ENCODE measurements at regions not wholly inside any gene's neighbourhood (a gene's known extent, or its start where the extent isn't known, plus 50 kb on each side); places are given as distances from the start of the nearest gene placed in this dataset.

- no peaks in the 10 kb centered on the region for H3K27me3 ChIP-seq (replicated peaks in 1 of 4; ENCODE audit: control insufficient read depth in 3 of 4, extremely low read depth in 1 of 4, insufficient read depth in 3 of 4, low read length in 3 of 4)
- no peak overlapping the region for H2BK120ac ChIP-seq (replicated peaks; ENCODE audit: low read depth, low read length)
- no peak overlapping the region for H3K9ac ChIP-seq (replicated peaks in 1 of 4; ENCODE audit: extremely low read depth in 1 of 4, low read depth in 3 of 4, low read length in 3 of 4)
- no peak overlapping the region for H3K14ac ChIP-seq (ENCODE audit: insufficient read length)
- no peak overlapping the region for H4K91ac ChIP-seq (replicated peaks; ENCODE audit: insufficient read length, low read length)
- FAIRE-seq (no peak), DNase-seq (ENCODE audit: low read depth in 1 of 2, low spot score in 2 of 2) (no peak)
- no peak overlapping the region for H2BK20ac ChIP-seq (ENCODE audit: low read length)
- no peak overlapping the region for H3K23ac ChIP-seq (ENCODE audit: insufficient read length)
- no peaks in the 10 kb centered on the region for H3K79me2 ChIP-seq (ENCODE audit: control insufficient read depth in 1 of 2, insufficient read depth in 2 of 2, low read length in 2 of 2)
- H3K4me2 ChIP-seq (ENCODE audit: insufficient read depth in 1 of 2, low read depth in 2 of 2, low read length in 2 of 2), result no peak overlapping the region
- 84% methylated on average over 2 of the region's 2 CpGs; no CpG with 5 or more reads in 1 of the 2 experiments for WGBS, 2 experiments (ENCODE audit: extremely low coverage in 1 of 2, insufficient coverage in 1 of 2, insufficient read length in 1 of 2, insufficient replicate concordance in 2 of 2, low coverage in 1 of 2, low lambda C conversion rate in 2 of 2, missing lambda C conversion rate in 1 of 2)
- no peaks in the 10 kb centered on the region for H4K20me1 ChIP-seq (replicated peaks in 1 of 2; ENCODE audit: control insufficient read depth in 1 of 2, insufficient read depth in 2 of 2, low read length in 2 of 2)
- no peaks in the 10 kb centered on the region for H3K79me1 ChIP-seq (ENCODE audit: low read depth, low read length)
- H2AFZ ChIP-seq (ENCODE audit: low read length), result no peak overlapping the region
- no peak overlapping the region for H3K27ac ChIP-seq (ENCODE audit: low read depth, low read length)
- no peak overlapping the region for H3K4ac ChIP-seq (replicated peaks; ENCODE audit: insufficient read length, low read depth, low read length)
- H3K36me3 ChIP-seq (ENCODE audit: control insufficient read depth in 2 of 4, insufficient read depth in 4 of 4, low read length in 3 of 4), result no peaks in the 10 kb centered on the region
- no peak overlapping the region for H4K8ac ChIP-seq (ENCODE audit: extremely low read depth, insufficient read depth, low read length)
- no peak overlapping the region for H2BK5ac ChIP-seq (ENCODE audit: low read depth, low read length)
- H2BK15ac ChIP-seq (ENCODE audit: low read length), result no peak overlapping the region
- no peak overlapping the region for H2AK5ac ChIP-seq (ENCODE audit: low read depth, low read length)
- ChIA-PET POLR2A (ENCODE audit: partially characterized antibody) (no interaction called here), CTCF (ENCODE audit: partially characterized antibody) (interaction anchor here (0.5 to 1.1 kb wide), 3 partner anchors 18 to 320 kb away, joined by 3 read pairs; no protein-coding TSS in a partner anchor)
- no peak overlapping the region for H3K56ac ChIP-seq (replicated peaks; ENCODE audit: insufficient read length, low read depth, low read length)
- H3K9me3 ChIP-seq (ENCODE audit: insufficient read depth in 2 of 2, low read depth in 1 of 2, low read length in 1 of 2), result no peaks in the 10 kb centered on the region
- H3K4me3 ChIP-seq (ENCODE audit: extremely low read depth in 1 of 4, insufficient read depth in 2 of 4, low read depth in 3 of 4, low read length in 4 of 4), result no peak overlapping the region
- no peak for TF ChIP-seq NANOG (IDR thresholded peaks at IDR 0.05; ENCODE audit: insufficient read depth, low read depth, low read length, poor library complexity, severe bottlenecking)
- TF ChIP-seq BCL11A (IDR thresholded peaks at IDR 0.05; ENCODE audit: low read depth in 2 of 2, low read length in 2 of 2), result no peak
- no peak for TF ChIP-seq EZH2 (IDR thresholded peaks at IDR 0.05; ENCODE audit: low read depth, low read length, severe bottlenecking)
- no peak for TF ChIP-seq RFX5 (IDR thresholded peaks at IDR 0.05; ENCODE audit: borderline replicate concordance, low read depth, low read length)
- no peak for TF ChIP-seq CREB1 (IDR thresholded peaks at IDR 0.05)
- TF ChIP-seq HDAC2 (IDR thresholded peaks at IDR 0.05; ENCODE audit: borderline replicate concordance in 1 of 2, low read depth in 2 of 2, low read length in 2 of 2), result no peak
- no peak for TF ChIP-seq ASH2L (IDR thresholded peaks at IDR 0.05; ENCODE audit: low read length)
- no peak for TF ChIP-seq FOSL1 (IDR thresholded peaks at IDR 0.05; ENCODE audit: insufficient read depth, low read depth, low read length)
- no peak for TF ChIP-seq SP1 (IDR thresholded peaks at IDR 0.05; ENCODE audit: low read depth, low read length)
- TF ChIP-seq HDAC6 (IDR thresholded peaks at IDR 0.05; ENCODE audit: low read depth, low read length), result no peak
- TF ChIP-seq JUND (IDR thresholded peaks at IDR 0.05; ENCODE audit: low read length), result no peak
- no peak for TF ChIP-seq YY1 (IDR thresholded peaks at IDR 0.05; ENCODE audit: low read depth, low read length)
- H3K23me2 ChIP-seq (ENCODE audit: low read depth, low read length), result no peaks in the 10 kb centered on the region; the same call in 1 of the 2 replicates
- no peaks in the 10 kb centered on the region for H3K4me1 ChIP-seq (replicated peaks in 1 of 4; ENCODE audit: control insufficient read depth in 3 of 4, insufficient read depth in 4 of 4, low read length in 3 of 4)
- no peak overlapping the region for H4K5ac ChIP-seq (ENCODE audit: insufficient read length, low read depth, low read length)
- no peak overlapping the region for H2BK12ac ChIP-seq (ENCODE audit: low read depth, low read length)
- no peak overlapping the region for H3K18ac ChIP-seq (ENCODE audit: extremely low read depth, low read length)
These were observed 54.6 kb upstream of the HHIP start for GRCh38 chr4:144591401-144591800.

Data from H1 (cell line).